ENCODE measurements at regions not wholly inside any gene's neighbourhood (a gene's known extent, or its start where the extent isn't known, plus 50 kb on each side); places are given as distances from the start of the nearest gene placed in this dataset.

- DNase-seq: no peak
These were observed 138.5 kb upstream of the HES1 start for GRCh38 chr3:193997228-193998122.

GRCh38 chr3:193998123-193998448 is 137.9 kb upstream of the HES1 start:
- DNase-seq: no peak

DNA sequence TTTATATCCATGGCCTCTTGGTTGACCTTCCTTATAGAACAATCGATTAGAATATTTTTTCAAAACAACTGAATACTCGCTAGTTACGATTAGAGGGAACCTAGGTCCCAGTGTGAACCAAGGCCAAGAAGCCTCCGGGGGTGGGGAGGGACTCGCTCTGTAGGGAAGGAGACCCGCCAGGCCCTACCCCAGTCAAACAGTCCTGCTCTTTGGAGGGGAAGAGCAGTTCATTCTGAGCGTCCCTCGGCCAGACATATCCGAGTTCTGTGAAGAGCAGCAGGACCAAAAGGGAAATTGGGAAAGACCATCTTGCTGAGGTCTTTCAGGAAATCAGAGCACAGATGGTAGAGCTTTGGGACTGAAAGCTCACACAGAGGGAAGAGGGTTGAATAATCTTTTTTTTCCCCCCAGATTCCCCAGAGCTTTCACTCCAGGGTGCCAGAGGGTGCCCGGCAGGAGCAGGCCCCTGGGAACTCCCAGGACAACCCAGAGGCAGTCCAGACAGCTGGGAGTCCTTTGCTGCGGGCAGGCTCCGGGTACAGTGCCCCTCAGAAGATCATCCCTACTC is 137.2 kb upstream of the HES1 start:
- DNase-seq: no peak

DNA sequence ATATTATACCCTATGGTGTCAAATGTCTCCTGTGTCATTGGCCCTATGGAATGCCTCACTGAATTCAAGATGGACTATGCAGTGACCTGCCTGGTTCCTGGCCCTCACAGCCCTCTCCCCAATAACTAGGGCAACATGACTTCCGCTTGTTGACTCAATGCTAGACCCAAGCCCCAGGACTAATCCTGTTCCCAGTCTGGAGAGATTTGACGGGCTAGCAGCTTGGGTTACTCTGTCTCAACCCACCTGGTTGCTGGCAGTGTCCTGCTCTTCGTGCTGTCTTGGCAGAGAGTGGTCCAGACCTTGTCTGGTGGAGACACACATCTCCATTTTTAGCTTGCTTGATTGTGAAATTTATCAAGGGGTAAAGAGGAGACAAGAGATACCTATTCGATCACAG is 135.8 kb upstream of the HES1 start:
- DNase-seq: no peak

GRCh38 chr3:194000712-194001111 is 135.2 kb upstream of the HES1 start:
- no peak for DNase-seq

DNA sequence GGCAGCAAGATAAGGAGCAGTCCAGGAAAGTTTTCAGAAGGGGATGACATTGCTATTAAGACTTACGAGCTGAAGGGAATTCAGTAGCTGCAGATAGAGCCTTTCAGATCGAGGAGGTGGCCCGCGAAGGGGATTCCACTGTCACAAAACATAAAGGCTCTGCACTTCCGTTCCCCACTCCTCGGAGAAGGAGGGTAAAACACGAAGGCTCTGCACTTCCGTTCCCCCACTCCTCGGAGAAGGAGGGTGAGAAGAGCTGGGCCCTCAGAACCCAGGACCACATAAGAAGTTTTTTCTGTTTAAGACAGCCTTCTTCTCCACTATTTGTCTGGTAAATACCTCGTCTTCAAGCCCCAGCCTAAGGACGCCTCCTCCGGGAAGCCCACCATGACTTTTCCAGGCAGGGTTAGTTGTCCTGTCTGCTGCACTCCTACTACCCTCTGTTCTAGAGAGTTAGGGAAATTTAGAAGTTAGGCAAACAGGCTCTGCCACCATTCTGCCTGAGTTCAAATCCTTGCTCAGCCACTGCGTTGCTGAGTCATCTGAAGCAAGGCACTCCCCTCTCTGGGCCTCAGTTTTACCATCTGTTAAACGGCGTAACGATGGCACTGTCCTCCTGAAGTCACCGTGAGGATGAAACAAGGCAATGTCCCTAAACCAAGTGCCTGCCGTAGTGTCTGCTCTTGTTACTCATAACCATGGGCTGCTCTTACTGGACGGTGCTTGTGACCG is 134.1 kb upstream of the HES1 start:
- DNase-seq: no peak

DNA sequence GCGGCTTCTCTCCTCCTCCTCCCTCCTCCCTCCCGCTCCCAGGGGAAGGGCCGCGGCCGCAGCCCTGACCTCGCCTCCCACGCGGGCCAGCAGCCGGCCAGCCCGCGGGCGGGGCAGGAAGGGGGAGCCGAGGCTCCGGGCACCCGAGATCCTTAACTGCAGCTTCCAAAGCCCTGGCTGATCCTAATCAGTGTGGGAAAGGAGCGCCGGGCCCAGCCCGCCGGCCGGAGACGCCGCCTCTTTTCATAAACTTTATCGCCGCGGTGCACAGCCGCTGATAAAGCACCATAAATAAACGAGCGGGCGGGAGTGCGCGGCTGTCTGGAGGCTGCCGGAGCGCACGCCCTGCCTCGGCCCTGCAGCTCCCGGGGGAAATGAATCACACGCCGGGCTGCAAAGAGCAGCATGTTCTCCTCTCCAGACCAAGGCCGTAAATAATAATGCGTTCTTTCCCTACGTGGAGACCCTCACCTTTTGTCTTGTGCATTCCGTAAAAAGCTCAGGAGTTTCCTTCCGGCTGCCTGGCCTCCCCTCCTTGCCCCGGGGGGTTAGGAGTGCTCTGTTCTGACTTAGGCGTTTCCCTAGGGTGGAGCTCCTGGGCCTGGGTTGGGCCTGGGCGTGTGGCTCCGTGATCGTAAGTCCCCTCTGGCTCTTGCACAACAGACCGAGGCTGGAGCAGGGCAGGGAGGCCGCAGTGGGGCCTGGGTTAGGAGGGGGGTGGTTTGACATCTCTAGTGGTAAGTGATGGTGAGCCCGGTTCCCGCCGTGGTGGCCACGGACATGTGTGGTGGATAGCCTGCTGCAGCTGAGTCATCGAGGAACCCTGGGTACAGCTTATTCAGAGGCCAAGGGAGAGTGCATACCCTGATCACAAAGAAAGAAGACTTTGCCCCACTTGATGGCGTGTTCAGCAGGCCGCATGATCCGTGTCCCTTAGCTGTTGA is 132.6 kb upstream of the HES1 start:
- DNase-seq: peak; percentile 89 to 93

GRCh38 chr3:194005930-194006501 is 129.9 kb upstream of the HES1 start:
- DNase-seq: peak; percentile 19 to 35

GRCh38 chr3:194007592-194008337 is 128.2 kb upstream of the HES1 start:
- no peak for DNase-seq

DNA sequence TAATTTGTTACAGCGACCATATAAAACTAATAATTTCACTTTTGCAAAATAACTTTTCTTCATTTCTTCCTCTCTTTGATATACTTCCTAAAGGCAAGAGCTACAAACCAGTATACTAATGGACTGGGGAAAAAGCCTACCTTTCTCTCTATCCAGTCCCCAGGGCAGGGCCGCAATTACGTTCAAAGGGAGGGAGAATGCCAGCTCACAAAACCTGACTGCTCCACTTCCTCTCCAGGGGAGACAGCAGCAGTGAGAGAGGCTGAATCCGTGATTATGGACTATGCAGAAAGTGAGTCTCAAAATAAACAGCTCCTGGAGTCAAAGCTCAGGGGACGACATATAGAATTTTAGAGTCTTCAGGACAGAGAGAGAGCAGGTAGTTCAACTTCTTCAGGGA is 126.9 kb upstream of the HES1 start:
- peak in 1 of 2 experiments; percentile 43 for DNase-seq

- DNase-seq: no peak
These were observed 125.9 kb upstream of the HES1 start for GRCh38 chr3:194009892-194010533.

- peak in 1 of 2 experiments; percentile 32 for DNase-seq
These were observed 124.1 kb upstream of the HES1 start for GRCh38 chr3:194011807-194012206.

DNA sequence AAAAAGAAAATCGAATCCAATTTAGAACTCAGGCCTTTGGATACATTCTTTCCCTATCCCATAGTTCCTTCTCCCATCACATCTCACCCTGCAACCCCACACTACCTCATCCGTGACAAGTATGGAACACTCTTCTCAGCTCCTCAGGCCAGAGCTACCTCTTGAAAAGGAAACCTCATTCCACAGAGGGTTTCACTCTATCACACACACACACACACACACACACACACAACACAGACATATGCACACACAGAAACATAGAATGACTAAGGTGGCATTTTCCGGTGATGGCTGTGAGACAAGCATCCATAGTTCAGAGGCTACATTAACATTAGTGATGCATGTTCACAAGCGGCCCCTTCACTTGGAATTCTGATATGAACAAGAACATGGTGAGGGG is 122.0 kb upstream of the HES1 start:
- DNase-seq: no peak

- DNase-seq: no peak
These were observed 121.2 kb upstream of the HES1 start for GRCh38 chr3:194014756-194015155.

- no peak for DNase-seq
These were observed 116.4 kb upstream of the HES1 start for GRCh38 chr3:194019398-194020165.

DNA sequence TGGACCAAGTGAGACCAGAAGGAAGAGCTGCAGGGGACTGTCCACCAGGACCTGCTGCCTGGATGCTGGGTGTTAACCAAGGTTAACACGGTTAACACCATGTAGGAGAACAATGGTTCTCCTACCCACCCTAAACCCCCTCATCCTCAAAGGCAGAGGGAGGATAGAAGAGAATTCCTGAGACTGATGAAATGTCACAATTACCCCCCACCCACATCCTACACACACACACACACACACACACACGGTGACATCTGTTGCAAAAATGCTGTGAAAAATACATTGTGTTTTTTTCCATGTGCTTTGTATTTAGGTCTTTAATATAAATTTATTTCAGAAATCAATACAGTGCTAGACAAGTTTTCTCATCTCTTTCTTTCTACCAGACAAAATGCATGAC is 113.9 kb upstream of the HES1 start:
- no peak for DNase-seq

GRCh38 chr3:194022816-194023215 is 113.1 kb upstream of the HES1 start:
- DNase-seq: no peak

- no peak for DNase-seq
These were observed 112.3 kb upstream of the HES1 start for GRCh38 chr3:194023501-194024280.

GRCh38 chr3:194025119-194025518 is 110.8 kb upstream of the HES1 start:
- DNase-seq: no peak

DNA sequence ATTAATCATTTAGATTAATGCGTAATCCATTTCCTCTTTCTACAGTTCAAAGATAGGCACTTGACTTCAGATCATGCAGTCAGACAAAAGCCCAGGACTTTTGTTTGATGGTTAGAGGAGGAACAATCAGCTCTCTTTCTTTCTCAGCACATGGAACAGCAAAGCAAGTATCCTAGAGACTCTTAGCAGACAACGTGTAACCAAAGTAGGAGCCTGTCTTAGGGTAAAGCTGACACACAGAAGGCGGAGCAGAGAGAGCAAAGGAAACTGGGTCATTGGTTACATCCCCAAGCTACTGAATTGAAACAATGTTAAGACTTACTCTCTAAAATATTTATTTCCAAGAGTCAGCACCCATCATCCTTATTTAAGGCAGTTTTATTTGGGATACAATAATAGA is 110.0 kb upstream of the HES1 start:
- no peak for DNase-seq

All from NCI-H526 (cell line).